MG63 (cell line): ENCODE measurements at regions not wholly inside any gene's neighbourhood (a gene's known extent, or its start where the extent isn't known, plus 50 kb on each side); places are given as distances from the start of the nearest gene placed in this dataset.
"Not testable (repeated sequence)": the region's sequence is repeated elsewhere in the genome, so short reads cannot be mapped to it uniquely, and the experiment has no call there.

Source experiments
- DNase-seq: peaks from one replicate; pipeline ENCODE4 v3.0.0-alpha.2; 2020
- H3K27me3 ChIP-seq: fragments of 250-450 bp; sonication (Bioruptor Pico); 2 replicates; pipeline ENCODE4 v1.5.1; 2020; ENCODE audit warnings: mild to moderate bottlenecking, moderate library complexity
- H3K36me3 ChIP-seq: fragments of 250-450 bp; sonication (Bioruptor Pico); 2 replicates; pipeline ENCODE4 v1.5.1; 2020; ENCODE audit warnings: mild to moderate bottlenecking, moderate library complexity
- H3K4me3 ChIP-seq: fragments of 250-450 bp; sonication (Bioruptor Pico); 2 replicates; pipeline ENCODE4 v1.5.1; 2020; ENCODE audit warnings: mild to moderate bottlenecking, moderate library complexity
- H3K9me3 ChIP-seq: fragments of 250-450 bp; sonication (Bioruptor Pico); 2 replicates; pipeline ENCODE4 v1.5.1; 2020; ENCODE audit warnings: mild to moderate bottlenecking, moderate library complexity

DNA sequence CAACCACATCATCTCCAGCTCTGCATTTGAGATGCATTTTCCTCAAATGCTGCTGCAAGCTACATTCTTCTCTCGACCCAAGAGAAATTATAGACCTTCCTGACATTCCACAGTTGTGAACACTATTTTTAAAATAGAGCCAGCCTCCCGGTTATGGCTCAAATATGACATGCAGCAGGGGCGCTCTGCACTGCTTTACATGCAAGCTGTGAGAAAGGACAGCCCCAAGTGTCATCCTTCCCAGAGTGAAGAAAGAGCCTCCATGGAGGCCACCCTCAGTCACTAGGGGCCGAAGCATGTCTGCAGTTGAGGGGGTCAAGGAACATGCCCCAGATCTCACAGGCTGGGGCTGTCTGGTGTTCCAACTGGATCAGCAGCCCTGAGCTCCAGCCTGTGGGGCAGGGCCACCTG lies 63.9 kb upstream of the CHST15 start:
- Histone ChIP-seq H3K36me3 (no peaks in the 10 kb centered on the region), H3K27me3 (no peaks in the 10 kb centered on the region)
- peak; percentile 25 for DNase-seq

DNA sequence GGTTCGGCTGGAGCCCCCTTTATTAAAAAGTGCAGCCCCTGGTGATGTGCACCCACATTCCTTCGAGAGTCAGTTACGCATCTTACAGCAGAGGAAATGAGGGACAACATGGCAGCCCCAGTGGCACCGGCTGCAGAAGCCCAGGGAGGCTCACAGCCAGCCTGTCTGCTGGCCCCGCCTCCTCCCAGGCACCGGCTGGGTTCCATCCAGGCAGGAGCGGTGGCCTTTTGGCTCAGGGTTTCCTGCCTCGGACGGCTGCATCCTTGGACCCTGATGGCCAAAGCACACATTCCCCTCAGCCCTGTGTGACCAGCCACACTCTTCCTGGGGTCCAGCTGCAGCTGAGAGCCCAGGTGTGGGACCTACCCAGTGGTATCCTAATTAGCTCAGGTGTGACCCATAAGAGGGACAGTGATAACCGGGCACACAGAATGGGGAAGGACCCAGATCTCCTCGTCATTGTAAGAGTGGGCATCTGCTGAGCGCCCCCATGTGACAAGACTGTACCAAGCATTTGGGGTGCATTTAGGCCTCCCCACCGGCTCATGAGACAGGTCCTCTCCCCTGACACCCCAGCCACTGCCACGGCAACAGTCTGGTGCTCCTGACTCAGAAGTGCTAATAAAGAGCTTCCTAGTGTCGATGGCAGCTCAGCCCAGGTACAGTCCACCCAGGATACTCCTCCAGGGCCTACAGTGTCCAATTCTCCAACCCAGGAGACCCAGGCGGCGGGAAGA lies 63.3 kb upstream of the CHST15 start:
- peak; percentile 28 for DNase-seq
- Histone ChIP-seq H3K27me3 (no peaks in the 10 kb centered on the region), H3K4me3 (no peak overlapping the region), H3K9me3 (no peaks in the 10 kb centered on the region), H3K36me3 (no peaks in the 10 kb centered on the region)

More for the DNA sequence above, 63.9 kb upstream of the CHST15 start:
- Histone ChIP-seq H3K9me3 (no peaks in the 10 kb centered on the region), H3K4me3 (no peak overlapping the region)

- Histone ChIP-seq H3K4me3 (no peak overlapping the region), H3K27me3 (no peaks in the 10 kb centered on the region)
- DNase-seq: peak; percentile 79
Measured at GRCh38 chr10:124155781-124156435, 62.5 kb upstream of the CHST15 start.

DNA sequence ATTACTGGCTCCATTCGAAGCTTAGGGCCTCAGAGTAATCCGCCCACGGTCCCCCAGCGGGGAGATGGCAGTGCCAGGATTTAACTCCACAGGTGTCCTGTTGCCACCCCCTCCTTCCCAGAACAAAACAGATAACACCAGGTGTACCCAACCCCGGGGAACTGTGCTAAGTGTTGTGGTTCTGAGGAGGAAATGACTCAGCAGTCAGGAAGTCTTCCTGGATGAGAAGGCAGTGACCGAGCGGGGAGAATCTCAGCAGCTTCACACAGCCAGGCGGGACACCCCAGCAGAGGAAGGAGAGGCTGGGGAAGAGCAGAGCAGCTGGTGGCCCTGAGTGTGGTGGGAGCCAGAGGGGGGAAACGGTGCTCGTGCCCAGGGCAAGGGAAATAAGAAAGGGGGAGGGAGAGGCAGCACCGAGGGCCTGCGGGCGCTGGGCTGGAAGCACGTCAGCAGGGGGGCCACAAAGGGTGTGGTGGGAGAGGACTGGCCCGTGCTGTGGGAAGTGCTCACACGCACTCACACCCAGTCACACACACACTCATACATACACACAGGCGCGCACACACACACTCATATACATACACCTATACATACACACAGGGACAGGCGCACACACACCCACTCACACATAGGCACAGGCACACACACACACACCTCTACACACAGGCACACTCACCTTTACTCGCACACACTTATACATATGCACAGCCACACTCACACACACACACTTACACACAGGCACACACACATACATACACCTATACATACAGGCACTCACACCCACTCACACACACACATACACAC lies 59.8 kb upstream of the CHST15 start:
- no peaks in the 10 kb centered on the region for H3K27me3 ChIP-seq
- DNase-seq: peak; percentile 95
- H3K4me3 ChIP-seq: no peak overlapping the region
- H3K36me3 ChIP-seq: no peaks in the 10 kb centered on the region
- no peaks in the 10 kb centered on the region for H3K9me3 ChIP-seq

More at GRCh38 chr10:124155781-124156435, 62.5 kb upstream of the CHST15 start:
- Histone ChIP-seq H3K36me3 (no peaks in the 10 kb centered on the region), H3K9me3 (no peaks in the 10 kb centered on the region)

GRCh38 chr10:124152139-124153022 lies 59.0 kb upstream of the CHST15 start:
- H3K4me3 ChIP-seq: peak overlapping the region; percentile 20
- peak; percentile 94 for DNase-seq

DNA sequence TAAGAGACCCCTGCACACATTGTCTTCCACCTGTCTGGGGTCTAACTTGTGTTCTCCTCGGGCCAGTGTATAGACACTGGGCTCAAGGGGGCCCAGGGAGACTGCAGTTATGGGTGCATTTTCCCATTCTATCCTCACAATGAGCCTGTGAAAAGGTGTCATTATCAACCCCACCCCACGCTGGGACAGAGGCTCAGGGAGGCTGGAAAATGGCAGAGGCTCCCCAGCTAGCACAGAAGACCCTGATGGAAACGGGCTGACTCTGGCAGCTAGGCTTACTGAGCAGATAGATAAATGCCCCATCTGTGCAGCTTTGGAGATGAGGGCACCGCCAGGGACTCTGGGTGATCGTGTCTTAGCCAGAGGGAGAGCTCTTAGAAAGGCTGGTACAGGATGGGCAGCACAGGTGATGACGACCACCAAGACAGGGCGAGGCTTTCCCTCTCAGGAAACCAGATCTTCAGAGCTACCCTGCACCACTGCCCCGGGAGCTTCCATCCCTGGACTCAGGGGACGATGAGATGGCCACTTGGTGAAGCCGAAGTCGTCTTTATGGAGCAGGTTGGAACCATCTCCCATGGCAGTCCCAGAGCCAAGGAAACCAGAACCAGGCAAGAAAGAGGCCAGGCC lies 58.2 kb upstream of the CHST15 start:
- DNase-seq: no peak
- no peaks in the 10 kb centered on the region for H3K36me3 ChIP-seq
- H3K27me3 ChIP-seq: no peaks in the 10 kb centered on the region
- no peaks in the 10 kb centered on the region for H3K9me3 ChIP-seq
- no peak overlapping the region for H3K4me3 ChIP-seq

More at GRCh38 chr10:124152139-124153022, 59.0 kb upstream of the CHST15 start:
- Histone ChIP-seq H3K36me3 (no peaks in the 10 kb centered on the region), H3K27me3 (no peaks in the 10 kb centered on the region), H3K9me3 (no peaks in the 10 kb centered on the region)

- Histone ChIP-seq H3K27me3 (no peaks in the 10 kb centered on the region), H3K36me3 (no peaks in the 10 kb centered on the region), H3K4me3 (no peak overlapping the region), H3K9me3 (no peaks in the 10 kb centered on the region)
- DNase-seq: no peak
Measured at GRCh38 chr10:124150807-124151417, 57.5 kb upstream of the CHST15 start.

DNA sequence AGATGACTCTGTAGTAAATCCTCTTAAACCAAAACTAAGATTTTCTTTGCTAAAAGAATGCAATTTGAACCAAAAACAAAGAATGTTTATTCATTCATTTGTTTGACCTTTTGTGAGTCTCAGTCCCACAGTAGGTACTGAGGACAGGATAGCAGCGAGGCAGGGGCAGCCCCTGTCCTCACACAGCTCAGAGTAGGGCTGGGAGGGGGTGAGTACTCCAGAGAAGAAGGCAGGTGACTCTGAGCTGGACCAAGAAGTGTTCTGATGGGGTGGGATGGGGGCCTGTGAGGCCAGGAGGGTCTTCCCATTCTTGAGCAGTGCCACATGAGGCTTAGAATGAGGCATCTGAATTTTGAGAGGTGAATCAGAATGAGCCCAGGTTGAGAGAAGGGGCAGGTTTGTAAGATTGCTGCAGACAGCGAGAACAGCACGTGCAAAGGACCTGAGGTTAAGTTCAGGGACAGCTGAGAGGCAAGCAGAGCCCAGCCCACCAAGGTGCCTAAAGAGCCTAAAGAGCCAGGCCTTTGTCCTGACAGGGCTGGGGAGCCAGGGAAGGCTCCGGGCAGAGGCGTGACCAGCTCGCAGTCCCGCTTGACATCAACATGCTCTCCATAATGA lies 56.9 kb upstream of the CHST15 start:
- no peaks in the 10 kb centered on the region for H3K9me3 ChIP-seq
- no peak for DNase-seq
- H3K36me3 ChIP-seq: no peaks in the 10 kb centered on the region

DNA sequence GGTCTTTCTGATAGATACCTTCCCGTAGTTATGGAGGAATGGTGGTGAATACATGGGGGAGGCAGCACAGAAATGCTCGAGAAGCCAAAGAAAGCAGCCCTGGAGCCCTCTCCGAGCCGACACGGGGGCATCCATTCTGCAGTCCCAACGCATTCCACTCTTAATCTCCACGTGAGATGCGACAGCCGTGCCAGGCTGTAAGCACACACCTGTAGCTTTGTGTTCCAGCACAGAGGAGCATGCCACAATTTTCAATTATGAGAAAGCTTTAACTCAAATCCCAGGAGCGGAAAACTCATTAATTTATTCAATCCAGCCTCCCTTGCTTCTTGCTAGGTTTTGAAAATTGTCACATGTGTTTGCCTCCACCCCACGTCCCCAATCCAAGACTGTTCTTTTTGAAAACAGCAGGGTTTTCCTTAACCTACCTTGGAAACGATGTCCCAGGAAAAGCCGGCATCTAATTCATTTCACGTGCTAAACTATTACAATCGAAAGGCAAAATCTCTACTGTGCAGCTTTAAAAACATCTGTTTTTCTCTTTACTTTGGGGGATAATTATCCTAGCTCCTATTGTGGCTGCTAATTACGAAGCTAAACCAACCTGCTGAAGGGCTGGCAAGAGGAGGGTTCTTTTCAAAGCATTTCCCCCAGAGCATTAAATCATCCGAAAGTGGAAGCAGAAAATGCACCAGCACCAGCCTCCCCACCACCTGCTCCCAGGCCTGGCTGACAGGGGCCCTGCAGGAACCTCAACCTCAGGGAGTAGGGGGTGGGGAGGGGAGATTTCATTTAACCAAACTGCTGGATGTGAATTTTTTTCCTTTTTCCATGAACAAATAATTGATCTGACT lies 56.0 kb upstream of the CHST15 start:
- Histone ChIP-seq H3K36me3 (no peaks in the 10 kb centered on the region), H3K9me3 (no peaks in the 10 kb centered on the region), H3K4me3 (no peak overlapping the region), H3K27me3 (no peaks in the 10 kb centered on the region)
- DNase-seq: no peak

More for the DNA sequence above, 56.9 kb upstream of the CHST15 start:
- Histone ChIP-seq H3K27me3 (no peaks in the 10 kb centered on the region), H3K4me3 (no peak overlapping the region)

DNA sequence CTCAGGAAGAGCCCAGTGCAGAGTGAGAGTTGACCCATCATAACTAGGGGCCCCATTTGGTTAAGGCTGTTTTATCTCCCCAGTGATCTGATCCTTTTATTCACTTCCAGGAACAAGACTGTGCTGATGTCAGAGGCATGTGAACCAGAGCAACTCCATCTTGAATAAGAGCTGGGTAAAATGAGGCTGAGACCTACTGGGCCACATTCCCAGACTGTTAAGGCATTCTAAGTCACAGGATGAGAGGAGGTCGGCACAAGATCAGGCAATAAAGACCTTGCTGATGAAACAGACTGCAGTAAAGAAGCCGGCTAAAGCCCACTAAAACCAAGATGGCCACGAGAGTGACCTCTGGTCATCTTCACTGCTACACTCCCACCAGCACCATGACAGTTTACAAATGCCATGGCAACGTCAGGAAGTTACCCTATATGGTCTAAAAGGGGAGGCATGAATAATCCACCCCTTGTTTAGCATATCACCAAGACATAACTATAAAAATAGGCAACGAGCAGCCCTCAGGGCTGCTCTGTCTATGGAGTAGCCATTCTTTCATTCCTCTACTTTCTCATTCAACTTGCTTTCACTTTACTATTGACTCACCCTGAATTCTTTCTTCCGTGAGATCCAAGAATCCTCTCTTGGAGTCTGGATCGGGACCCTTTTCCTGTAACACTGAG lies 55.3 kb upstream of the CHST15 start:
- DNase-seq, H3K36me3 ChIP-seq, H3K9me3 ChIP-seq, H3K27me3 ChIP-seq, H3K4me3 ChIP-seq: not testable (repeated sequence)

DNA sequence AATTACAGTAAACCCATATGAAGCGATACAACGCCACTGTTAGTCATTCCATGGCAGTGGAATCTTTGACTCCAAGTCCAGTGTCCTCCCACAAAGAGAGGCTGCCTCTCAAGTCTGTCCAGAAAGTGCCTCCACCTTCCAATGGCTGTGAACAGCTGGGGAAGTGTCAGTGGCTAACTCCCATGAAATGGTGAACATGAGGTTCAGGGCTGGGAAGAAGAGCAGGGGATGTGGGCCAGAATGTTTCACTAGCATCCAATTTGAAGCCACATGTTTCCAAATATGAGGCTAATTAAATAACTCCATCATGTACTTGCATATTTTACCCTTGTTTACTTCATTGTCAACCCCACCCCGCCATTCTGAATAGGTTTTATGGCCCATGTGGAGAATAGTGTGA lies 53.1 kb upstream of the CHST15 start:
- DNase-seq: no peak
- Histone ChIP-seq H3K27me3 (no peaks in the 10 kb centered on the region), H3K4me3 (no peak overlapping the region)

DNA sequence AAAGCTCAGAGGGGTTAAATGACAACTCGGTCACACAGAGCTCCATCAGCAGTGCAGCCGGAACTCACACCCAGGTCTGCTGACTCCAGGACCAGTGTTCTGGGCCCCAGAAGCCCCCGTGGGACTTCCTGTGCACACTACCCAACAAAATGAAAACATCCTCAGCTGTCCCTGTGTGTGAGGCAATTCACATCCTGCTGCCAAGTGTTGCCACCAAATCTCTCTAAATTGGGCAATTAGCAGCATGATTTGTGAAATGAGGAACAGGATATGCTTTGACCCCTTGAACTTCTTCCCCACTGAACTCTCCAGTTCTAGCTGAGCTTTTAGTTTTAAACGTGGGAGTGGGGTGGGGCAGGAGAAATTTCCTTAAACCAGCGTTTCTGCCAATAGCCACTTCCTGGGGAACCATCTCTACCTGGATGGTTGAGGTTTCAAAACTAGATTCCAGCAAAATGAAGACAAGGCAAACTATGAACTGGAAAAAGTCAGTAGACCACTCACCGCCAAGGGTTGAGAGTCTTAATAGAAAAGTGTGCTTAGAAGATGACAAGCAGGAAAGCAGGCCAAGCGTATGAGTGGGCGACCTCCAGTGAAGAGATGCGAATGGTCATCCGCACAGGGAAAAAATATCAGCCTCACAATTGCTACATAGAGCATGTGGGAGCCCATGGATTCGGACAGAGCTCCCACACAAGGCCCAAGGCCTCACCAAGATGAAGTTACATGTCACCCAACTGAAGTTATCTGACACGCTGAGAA lies 51.9 kb upstream of the CHST15 start:
- Histone ChIP-seq H3K27me3 (no peaks in the 10 kb centered on the region), H3K4me3 (no peak overlapping the region), H3K9me3 (peaks cover 8% of the 10 kb centered on the region; the same call in 1 of the 2 replicates), H3K36me3 (no peaks in the 10 kb centered on the region)
- no peak for DNase-seq

More for the DNA sequence above, 53.1 kb upstream of the CHST15 start:
- Histone ChIP-seq H3K36me3 (no peaks in the 10 kb centered on the region), H3K9me3 (0 out of 2 replicates have a peak, but pooled peaks cover under 1% of the 10 kb centered on the region)

GRCh38 chr10:124144536-124144935 lies 51.1 kb upstream of the CHST15 start:
- H3K4me3 ChIP-seq: no peak overlapping the region
- DNase-seq: no peak
- H3K9me3 ChIP-seq: peaks cover 8% of the 10 kb centered on the region; the same call in 1 of the 2 replicates
- no peaks in the 10 kb centered on the region for H3K27me3 ChIP-seq
- H3K36me3 ChIP-seq: no peaks in the 10 kb centered on the region
